ENCODE measurements at regions not wholly inside any gene's neighbourhood (a gene's known extent, or its start where the extent isn't known, plus 50 kb on each side); places are given as distances from the start of the nearest gene placed in this dataset.
"Not testable (repeated sequence)": the region's sequence is repeated elsewhere in the genome, so short reads cannot be mapped to it uniquely, and the experiment has no call there.

- in situ Hi-C loops (cut with MboI; ENCODE audit: low sequenced_read_pairs), result loop anchor here (25.0 kb wide), 2 partner anchors 380 to 1480 kb away; no protein-coding TSS in a partner anchor
These were observed 129.7 kb downstream of the EPC1 start for GRCh38 chr10:32217216-32217615.

- in situ Hi-C loops (cut with MboI; ENCODE audit: low sequenced_read_pairs), result loop anchor here (25.0 kb wide), 2 partner anchors 377 to 1477 kb away; no protein-coding TSS in a partner anchor
These were observed 133.1 kb downstream of the EPC1 start for GRCh38 chr10:32213838-32214237.

DNA sequence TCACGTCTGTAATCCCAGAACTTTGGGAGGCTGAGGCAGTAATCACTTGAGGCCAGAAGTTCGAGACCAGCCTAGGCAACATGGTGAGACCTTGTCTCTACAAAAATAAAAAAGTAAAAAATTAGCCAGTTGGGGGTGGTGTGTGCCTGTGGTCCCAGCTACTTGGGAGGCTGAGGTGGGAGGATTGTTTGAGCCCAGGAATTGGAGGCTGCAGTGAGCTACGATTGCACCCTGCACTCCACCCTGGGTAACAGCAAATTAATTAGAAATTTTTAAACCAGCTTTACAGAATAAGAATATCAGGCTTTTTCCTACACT lies 136.0 kb downstream of the EPC1 start:
- in situ Hi-C loops (cut with MboI; ENCODE audit: low sequenced_read_pairs), result loop anchor here (25.0 kb wide), 2 partner anchors 374 to 1474 kb away; no protein-coding TSS in a partner anchor

- in situ Hi-C loops (cut with MboI; ENCODE audit: low sequenced_read_pairs), result loop anchor here (25.0 kb wide), 2 partner anchors 373 to 1473 kb away; no protein-coding TSS in a partner anchor
These were observed 136.5 kb downstream of the EPC1 start for GRCh38 chr10:32210306-32211045.

DNA sequence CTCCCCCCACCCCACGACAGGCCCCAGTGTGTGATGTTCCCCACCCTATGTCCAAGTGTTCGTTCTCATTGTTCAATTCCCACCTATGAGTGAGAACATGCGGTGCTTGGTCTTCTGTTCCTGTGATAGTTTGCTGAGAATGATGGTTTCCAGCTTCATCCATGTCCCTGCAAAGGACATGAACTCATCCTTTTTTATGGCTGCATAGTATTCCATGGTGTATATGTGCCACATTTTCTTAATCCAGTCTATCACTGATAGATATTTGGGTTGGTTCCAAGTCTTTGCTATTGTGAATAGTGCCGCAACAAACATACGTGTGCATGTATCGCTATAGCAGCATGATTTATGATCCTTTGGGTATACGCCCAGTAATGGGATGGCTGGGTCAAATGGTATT lies 139.0 kb downstream of the EPC1 start:
- in situ Hi-C loops (cut with MboI; ENCODE audit: low sequenced_read_pairs), result loop anchor here (25.0 kb wide), 2 partner anchors 371 to 1471 kb away; no protein-coding TSS in a partner anchor

GRCh38 chr10:32207544-32207943 lies 139.4 kb downstream of the EPC1 start:
- in situ Hi-C loops (cut with MboI; ENCODE audit: low sequenced_read_pairs), result loop anchor here (25.0 kb wide), 2 partner anchors 370 to 1470 kb away; no protein-coding TSS in a partner anchor

- in situ Hi-C loops (cut with MboI; ENCODE audit: low sequenced_read_pairs), result loop anchor here (25.0 kb wide), 2 partner anchors 368 to 1468 kb away; no protein-coding TSS in a partner anchor
These were observed 141.3 kb downstream of the EPC1 start for GRCh38 chr10:32205670-32206069.

DNA sequence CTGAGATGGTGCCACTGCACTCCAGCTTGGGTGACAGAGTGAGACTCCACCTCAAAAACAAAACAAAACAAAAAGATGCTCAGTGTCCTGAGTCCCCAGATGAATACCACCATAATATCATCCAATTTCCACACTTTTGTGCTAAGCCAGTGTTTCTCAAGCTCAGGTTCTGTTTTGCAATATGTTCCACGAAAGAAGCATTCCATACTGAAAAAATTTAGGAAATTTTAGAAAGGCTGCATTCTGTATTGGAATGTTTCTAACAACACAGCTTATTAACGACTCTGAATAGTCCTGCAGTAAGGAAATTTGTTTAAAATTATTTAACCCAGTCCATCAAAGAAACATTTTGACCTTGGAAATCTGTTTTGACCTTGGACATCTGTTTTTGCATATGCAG lies 142.4 kb downstream of the EPC1 start:
- in situ Hi-C loops (cut with MboI; ENCODE audit: low sequenced_read_pairs), result loop anchor here (25.0 kb wide), 2 partner anchors 367 to 1467 kb away; no protein-coding TSS in a partner anchor

GRCh38 chr10:32199714-32200394 lies 143.6 kb upstream of the KIF5B start:
- in situ Hi-C loops (cut with MboI; ENCODE audit: low sequenced_read_pairs), result loop anchor here (25.0 kb wide), 2 partner anchors 363 to 1463 kb away; no protein-coding TSS in a partner anchor

- in situ Hi-C loops (cut with MboI; ENCODE audit: low sequenced_read_pairs), result no loop called here
These were observed 141.2 kb upstream of the KIF5B start for GRCh38 chr10:32197423-32197822.

GRCh38 chr10:32190890-32191491 lies 134.8 kb upstream of the KIF5B start:
- in situ Hi-C loops (cut with MboI; ENCODE audit: low sequenced_read_pairs), result no loop called here

- in situ Hi-C loops (cut with MboI; ENCODE audit: low sequenced_read_pairs), result no loop called here
These were observed 133.3 kb upstream of the KIF5B start for GRCh38 chr10:32189400-32190084.

- in situ Hi-C loops (cut with MboI; ENCODE audit: low sequenced_read_pairs), result not testable (repeated sequence)
These were observed 132.4 kb upstream of the KIF5B start for GRCh38 chr10:32188601-32189000.

- in situ Hi-C loops (cut with MboI; ENCODE audit: low sequenced_read_pairs), result no loop called here
These were observed 131.5 kb upstream of the KIF5B start for GRCh38 chr10:32187686-32188085.

- in situ Hi-C loops (cut with MboI; ENCODE audit: low sequenced_read_pairs), result not testable (repeated sequence)
These were observed 127.4 kb upstream of the KIF5B start for GRCh38 chr10:32183652-32184051.

- in situ Hi-C loops (cut with MboI; ENCODE audit: low sequenced_read_pairs), result no loop called here
These were observed 126.3 kb upstream of the KIF5B start for GRCh38 chr10:32182476-32182875.

GRCh38 chr10:32180390-32181280 lies 124.4 kb upstream of the KIF5B start:
- in situ Hi-C loops (cut with MboI; ENCODE audit: low sequenced_read_pairs), result no loop called here

- in situ Hi-C loops (cut with MboI; ENCODE audit: low sequenced_read_pairs), result no loop called here
These were observed 123.6 kb upstream of the KIF5B start for GRCh38 chr10:32179836-32180235.

GRCh38 chr10:32177594-32177993 lies 121.4 kb upstream of the KIF5B start:
- in situ Hi-C loops (cut with MboI; ENCODE audit: low sequenced_read_pairs), result not testable (repeated sequence)

DNA sequence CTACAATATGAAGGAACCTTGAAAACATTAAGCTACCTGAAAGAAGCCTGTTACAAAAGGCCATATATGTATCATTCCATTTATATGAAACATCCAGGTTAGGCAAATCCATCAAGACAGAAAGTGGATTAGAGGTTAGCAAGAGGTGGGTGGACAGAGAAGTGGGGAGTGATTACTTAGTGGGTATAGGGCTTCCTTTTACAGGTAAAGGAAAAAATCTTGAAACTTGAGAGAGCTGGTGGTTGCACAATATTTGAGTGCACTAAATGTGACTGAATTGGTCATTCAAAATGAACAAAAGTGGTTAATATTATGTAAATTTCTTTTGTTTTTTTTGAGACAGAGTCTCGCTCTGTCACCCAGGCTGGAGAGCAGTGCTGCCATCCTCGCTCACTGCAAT lies 119.4 kb upstream of the KIF5B start:
- in situ Hi-C loops (cut with MboI; ENCODE audit: low sequenced_read_pairs), result no loop called here
